ENCODE measurements at regions not wholly inside any gene's neighbourhood (a gene's known extent, or its start where the extent isn't known, plus 50 kb on each side); places are given as distances from the start of the nearest gene placed in this dataset.

- Histone ChIP-seq H2BK12ac (ENCODE audit: insufficient read length, low read depth, low read length) (no peak overlapping the region), H3K18ac (ENCODE audit: insufficient read length, low read depth, low read length) (no peak overlapping the region), H3K79me2 (ENCODE audit: insufficient read depth, low read length) (no peaks in the 10 kb centered on the region), H3K14ac (ENCODE audit: insufficient read depth, low read length) (no peak overlapping the region), H3K23ac (ENCODE audit: insufficient read length, low read depth, low read length) (no peak overlapping the region), H3K27me3 (ENCODE audit: insufficient read depth, low read length) (no peaks in the 10 kb centered on the region), H3K4ac (ENCODE audit: low read depth, low read length) (no peak overlapping the region), H3K23me2 (ENCODE audit: insufficient read length, low read depth, low read length, poor library complexity, severe bottlenecking) (no peaks in the 10 kb centered on the region), H3K4me1 (ENCODE audit: insufficient read depth, low read length) (no peaks in the 10 kb centered on the region; the same call in 1 of the 2 replicates), H2BK15ac (ENCODE audit: low read depth, low read length) (no peak overlapping the region), H2AK5ac (ENCODE audit: insufficient read length, low read length) (no peak overlapping the region), H3T11ph (ENCODE audit: low read length) (no peak overlapping the region), H2BK120ac (ENCODE audit: low read depth, low read length, poor library complexity, severe bottlenecking) (no peak overlapping the region), H3K56ac (ENCODE audit: insufficient read length, low read depth, low read length) (no peak overlapping the region), H2BK5ac (ENCODE audit: insufficient read length, low read length) (no peak overlapping the region), H4K8ac (replicated peaks; ENCODE audit: insufficient read length, low read depth, low read length) (no peak overlapping the region), H3K9me3 (ENCODE audit: control insufficient read depth, low read depth, low read length) (no peaks in the 10 kb centered on the region), H3K4me2 (ENCODE audit: insufficient read depth, insufficient read length, low read length) (no peak overlapping the region), H4K20me1 (ENCODE audit: control insufficient read depth, insufficient read depth, insufficient read length) (no peaks in the 10 kb centered on the region), H3K27ac (ENCODE audit: insufficient read length, low read depth, low read length) (no peak overlapping the region), H3K9ac (ENCODE audit: extremely low read depth, insufficient read length, low read length) (no peak overlapping the region), H3K79me1 (ENCODE audit: insufficient read depth, low read depth, low read length, poor library complexity, severe bottlenecking) (no peaks in the 10 kb centered on the region), H2AFZ (ENCODE audit: low read length) (no peak overlapping the region), H4K91ac (ENCODE audit: insufficient read length, low read depth, low read length) (no peak overlapping the region), H2BK20ac (ENCODE audit: low read depth, low read length, poor library complexity, severe bottlenecking) (no peak overlapping the region), H4K5ac (ENCODE audit: insufficient read length, low read depth, low read length) (no peak overlapping the region)
- H3K27ac Mint-ChIP-seq: peak overlapping the region in 2 of 3 experiments; percentile 42 to 53; a peak in 2 of 7 replicates
- no CpG with 5 or more reads among the region's 1 CpG for WGBS (ENCODE audit: extremely low coverage, insufficient read length, low lambda C conversion rate)
- H3K36me3 Mint-ChIP-seq (ENCODE audit: insufficient read depth in 1 of 3, low read depth in 3 of 3): peaks cover 2 to 11% (median 8%) of the 10 kb centered on the region in 3 experiments; a peak in 3 of 7 replicates
- no peak for TF ChIP-seq CTCF (conservative IDR thresholded peaks at IDR 0.05)
- H3K4me3 Mint-ChIP-seq: no peak overlapping the region
- H3K4me1 Mint-ChIP-seq: peaks cover 19 to 30% of the 10 kb centered on the region in 2 experiments
- no peak for DNase-seq
- no peaks in the 10 kb centered on the region for H3K27me3 Mint-ChIP-seq (ENCODE audit: low read depth)
- peaks cover 5 to 7% of the 10 kb centered on the region in 2 experiments; a peak in 4 of 5 replicates for H3K9me3 Mint-ChIP-seq
These were observed 131.2 kb upstream of the SPACA1 start for GRCh38 chr6:87916446-87916845.
